Ovary (tissue), 7 donors: ENCODE measurements at regions not wholly inside any gene's neighbourhood (a gene's known extent, or its start where the extent isn't known, plus 50 kb on each side); places are given as distances from the start of the nearest gene placed in this dataset.
"Not testable (repeated sequence)": the region's sequence is repeated elsewhere in the genome, so short reads cannot be mapped to it uniquely, and the experiment has no call there.

Experiments used
- DNase-seq, 5 donors: peaks; one replicate each; pipeline ENCODE4 v3.0.0-alpha.2; 2019 to 2020
- H3K27ac ChIP-seq, 2 donors: fragments of 200-600 bp; one replicate each; pipeline versions ENCODE4 v1.5.1 to v1.8.0; 2019 to 2022
- H3K27me3 ChIP-seq: fragments of 200-600 bp; one replicate; pipeline ENCODE4 v1.8.0; 2022
- H3K36me3 ChIP-seq: fragments of 200-600 bp; sonication (generic); one replicate; pipeline ENCODE4 v1.5.1; 2019
- H3K4me1 ChIP-seq: one replicate; pipeline ENCODE4 v1.8.1; 2013; ENCODE audit warnings: mild to moderate bottlenecking, moderate library complexity; ENCODE audit not compliant: insufficient read depth
- H3K4me3 ChIP-seq: fragments of 200-600 bp; sonication (generic); one replicate; pipeline ENCODE4 v1.5.1; 2017
- H3K9me3 ChIP-seq, 2 donors: fragments of 200-600 bp in 1 of 2; sonication (generic) in 1 of 2; one replicate each; pipeline versions ENCODE4 v1.5.1 to v1.8.1; 2013 to 2019; ENCODE audit warnings: mild to moderate bottlenecking in 1 of 2, moderate library complexity in 1 of 2
- EP300 ChIP-seq: sonication (generic); formaldehyde crosslinking; IDR thresholded peaks from one replicate; pipeline ENCODE4 v1.6.1; 2017; ENCODE audit warnings: antibody characterized with exemption
- POLR2A ChIP-seq: fragments of 450-650 bp; IDR thresholded peaks from one replicate; pipeline ENCODE4 v1.6.1; 2017; ENCODE audit warnings: antibody characterized with exemption, mild to moderate bottlenecking, moderate library complexity
- WGBS, 3 donors: extraction: QIAGEN DNeasy Blood & Tissue Kit in 1 of 3; methylation state at CpG; one replicate each; pipeline versions ENCODE4 v1.1.5 to v1.1.7; 2013 to 2017; 5-methylcytosine and 5-hydroxymethylcytosine counted together
- intact Hi-C, 4 donors: fragments of 100-400 bp; cut with DNase I; formaldehyde crosslinking; loops; one replicate each; pipeline versions ENCODE4 v1.11.0 to v1.15.1; 2022 to 2023
- TF ChIP-seq, protein P1 (sequence below), 3 donors: fragments of 450-650 bp in 2 of 3; fragments of 200-600 bp in 1 of 3; IDR thresholded peaks; one replicate each; pipeline versions ENCODE4 v1.5.1 to v1.8.0; 2016 to 2022; ENCODE audit warnings: antibody characterized with exemption in 3 of 3, mild to moderate bottlenecking in 1 of 3
- donor health status: DM: no; HTN: no; CAD: no; lungs with moderate emphysema.
- donor health status: DM: no; HTN: no; CAD: no.
- donor health status: Bipolar disorder and iron deficiency.
- donor health status: DM: no; HTN: no; CAD: no.
- donor health status: DM: yes; HTN: yes; CAD: no.

DNA sequence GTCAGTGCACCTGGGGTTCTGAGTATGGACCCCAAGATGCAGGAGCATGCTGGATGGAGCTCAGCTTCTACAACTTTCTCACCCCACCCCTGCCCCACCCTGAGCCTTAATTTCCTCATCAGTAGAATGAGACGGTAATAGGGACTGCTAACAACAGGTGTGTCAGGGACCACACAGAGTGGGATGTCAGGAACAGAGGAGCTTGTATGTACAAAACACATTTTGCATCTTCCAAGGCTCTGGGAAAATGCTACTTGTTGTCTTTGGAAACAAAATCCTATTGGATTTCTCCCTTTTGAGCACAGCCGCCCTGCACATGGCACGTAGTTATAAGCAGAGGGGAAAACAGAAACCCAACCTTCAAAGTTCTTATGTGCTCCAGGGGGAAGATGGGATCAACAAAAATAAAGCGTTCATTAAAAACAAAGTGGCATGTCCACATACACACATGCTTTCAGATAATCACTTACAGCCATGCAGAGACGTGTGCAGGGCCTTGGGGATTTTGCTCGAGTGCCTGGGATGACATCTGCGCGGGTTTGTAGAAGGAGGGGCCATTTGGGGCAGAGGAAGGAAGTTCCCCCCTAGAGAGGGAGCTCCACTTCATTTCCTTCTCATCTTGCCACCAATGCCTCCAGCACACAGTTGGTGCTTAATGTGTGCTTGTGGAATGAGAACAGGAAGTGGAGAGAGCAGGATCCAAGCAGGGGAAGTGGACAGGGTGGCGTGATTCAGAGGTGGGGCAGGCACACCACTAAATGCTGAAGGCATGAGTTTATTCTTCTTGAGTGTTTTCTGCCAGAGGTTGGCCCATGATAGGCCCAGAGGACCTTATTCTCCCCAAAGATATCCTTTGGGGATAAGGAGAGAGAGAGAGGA, 138.9 kb downstream of the SMIM20 start:
- WGBS, 3 donors, result 82 to 93% (median 88%) methylated on average over 9 of the region's 9 CpGs

DNA sequence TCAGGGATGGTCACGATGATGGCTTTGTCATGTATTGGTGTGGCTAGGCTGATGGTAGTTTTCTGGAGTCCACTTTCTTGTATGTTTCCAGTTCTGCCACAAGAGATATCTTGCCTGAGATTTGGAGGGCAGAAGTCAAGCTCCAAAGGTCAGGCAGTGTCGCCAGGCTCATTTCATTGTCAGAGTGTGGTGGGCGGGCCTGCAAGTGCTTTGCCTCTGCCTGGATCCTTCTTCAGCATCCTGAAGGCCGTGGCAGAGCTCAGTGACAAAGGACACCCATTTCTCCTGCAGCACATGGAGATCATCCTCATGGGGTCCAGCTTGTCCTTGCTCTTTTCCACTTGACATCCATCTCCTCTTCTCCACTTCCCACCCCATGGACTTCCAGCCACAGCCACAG, 139.7 kb downstream of the SMIM20 start:
- Histone ChIP-seq H3K27ac (no peak overlapping the region), H3K4me1 (peaks cover 6% of the 10 kb centered on the region), H3K36me3 (no peaks in the 10 kb centered on the region), H3K9me3 (no peaks in the 10 kb centered on the region), H3K27me3 (no peaks in the 10 kb centered on the region), H3K4me3 (no peak overlapping the region)
- TF ChIP-seq, protein P1, sequence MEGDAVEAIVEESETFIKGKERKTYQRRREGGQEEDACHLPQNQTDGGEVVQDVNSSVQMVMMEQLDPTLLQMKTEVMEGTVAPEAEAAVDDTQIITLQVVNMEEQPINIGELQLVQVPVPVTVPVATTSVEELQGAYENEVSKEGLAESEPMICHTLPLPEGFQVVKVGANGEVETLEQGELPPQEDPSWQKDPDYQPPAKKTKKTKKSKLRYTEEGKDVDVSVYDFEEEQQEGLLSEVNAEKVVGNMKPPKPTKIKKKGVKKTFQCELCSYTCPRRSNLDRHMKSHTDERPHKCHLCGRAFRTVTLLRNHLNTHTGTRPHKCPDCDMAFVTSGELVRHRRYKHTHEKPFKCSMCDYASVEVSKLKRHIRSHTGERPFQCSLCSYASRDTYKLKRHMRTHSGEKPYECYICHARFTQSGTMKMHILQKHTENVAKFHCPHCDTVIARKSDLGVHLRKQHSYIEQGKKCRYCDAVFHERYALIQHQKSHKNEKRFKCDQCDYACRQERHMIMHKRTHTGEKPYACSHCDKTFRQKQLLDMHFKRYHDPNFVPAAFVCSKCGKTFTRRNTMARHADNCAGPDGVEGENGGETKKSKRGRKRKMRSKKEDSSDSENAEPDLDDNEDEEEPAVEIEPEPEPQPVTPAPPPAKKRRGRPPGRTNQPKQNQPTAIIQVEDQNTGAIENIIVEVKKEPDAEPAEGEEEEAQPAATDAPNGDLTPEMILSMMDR (IDR thresholded peaks at IDR 0.05), result no peak
- TF ChIP-seq EP300 (no peak), POLR2A (no peak)
- intact Hi-C loops, result loop anchor here in 1 of 4 donors (10.0 kb wide), 1 partner anchor 271 kb away; the partner anchor contains the start of gene RBPJ
- DNase-seq, result no peak
- 86 to 90% (median 86%) methylated on average over 4 of the region's 4 CpGs for WGBS, 3 donors

More for the DNA sequence above, 138.9 kb downstream of the SMIM20 start:
- Histone ChIP-seq H3K9me3 (no peaks in the 10 kb centered on the region), H3K4me1 (peaks cover 8% of the 10 kb centered on the region), H3K27me3 (no peaks in the 10 kb centered on the region), H3K36me3 (no peaks in the 10 kb centered on the region), H3K4me3 (no peak overlapping the region), H3K27ac (no peak overlapping the region)
- intact Hi-C loops, result loop anchor here in 1 of 4 donors (10.0 kb wide), 1 partner anchor 272 kb away; the partner anchor contains the start of gene RBPJ
- TF ChIP-seq EP300 (no peak), POLR2A (no peak)
- TF ChIP-seq, protein P1 (IDR thresholded peaks at IDR 0.05), result no peak
- DNase-seq, result no peak

DNA sequence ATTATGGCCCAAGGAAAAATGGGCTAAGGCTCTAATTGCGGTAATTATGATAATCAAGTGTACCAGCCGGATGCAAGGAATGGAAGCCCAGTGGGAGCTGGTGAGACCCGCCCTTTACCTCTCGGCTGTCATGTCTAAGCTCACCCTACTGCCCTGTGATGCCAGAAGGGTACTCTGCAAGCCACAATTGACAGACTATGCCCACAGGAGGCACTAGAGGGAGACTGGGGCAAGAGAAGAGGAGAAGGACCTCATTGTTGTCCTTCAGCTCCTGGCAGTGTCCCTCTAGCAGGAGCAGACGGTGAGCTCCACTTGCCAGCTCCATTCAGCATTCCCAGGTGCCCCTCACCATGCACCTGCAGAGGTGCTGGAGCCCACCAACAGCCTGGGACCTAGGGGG, 141.8 kb downstream of the SMIM20 start:
- Histone ChIP-seq H3K27ac (no peak overlapping the region), H3K36me3 (no peaks in the 10 kb centered on the region), H3K4me1 (no peaks in the 10 kb centered on the region), H3K4me3 (no peak overlapping the region), H3K9me3 (no peaks in the 10 kb centered on the region), H3K27me3 (no peaks in the 10 kb centered on the region)
- WGBS, 3 donors, result 89 to 94% (median 93%) methylated on average over 5 of the region's 5 CpGs
- intact Hi-C loops, result loop anchor here in 1 of 4 donors (10.0 kb wide), 1 partner anchor 269 kb away; the partner anchor contains the start of gene RBPJ
- TF ChIP-seq, protein P1 (IDR thresholded peaks at IDR 0.05), result no peak
- TF ChIP-seq POLR2A, result no peak
- no peak for TF ChIP-seq EP300
- no peak for DNase-seq

DNA sequence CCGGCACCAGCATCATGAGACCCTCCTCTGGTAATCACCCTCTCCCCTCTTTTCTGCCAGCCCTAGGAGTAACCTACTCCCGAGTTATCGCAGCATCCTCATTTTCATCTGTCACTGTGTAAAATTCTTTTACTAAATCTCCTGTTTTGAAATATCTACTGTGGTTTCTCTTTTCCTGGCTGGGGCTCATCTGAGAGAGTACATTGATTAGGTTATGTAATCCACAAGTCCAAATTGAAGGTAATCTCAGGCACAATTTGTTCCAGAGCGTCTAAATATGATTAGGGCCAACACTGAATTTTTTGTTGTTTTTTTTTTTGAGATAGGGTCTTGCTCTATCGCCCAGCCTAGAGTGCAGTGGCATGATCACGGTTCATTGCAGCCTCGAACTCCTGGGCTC, 142.4 kb downstream of the SMIM20 start:
- 70 to 77% (median 73%) methylated on average over 7 of the region's 7 CpGs for WGBS, 3 donors
- H3K36me3 ChIP-seq, result no peaks in the 10 kb centered on the region
- no peaks in the 10 kb centered on the region for H3K9me3 ChIP-seq
- intact Hi-C loops, result loop anchor here in 1 of 4 donors (10.0 kb wide), 1 partner anchor 268 kb away; the partner anchor contains the start of gene RBPJ
- no peaks in the 10 kb centered on the region for H3K4me1 ChIP-seq
- TF ChIP-seq, protein P1 (IDR thresholded peaks at IDR 0.05), result no peak
- TF ChIP-seq POLR2A, result no peak
- TF ChIP-seq EP300, result no peak
- H3K27me3 ChIP-seq, result no peaks in the 10 kb centered on the region
- no peak for DNase-seq
- H3K4me3 ChIP-seq, result no peak overlapping the region
- no peak overlapping the region for H3K27ac ChIP-seq

DNA sequence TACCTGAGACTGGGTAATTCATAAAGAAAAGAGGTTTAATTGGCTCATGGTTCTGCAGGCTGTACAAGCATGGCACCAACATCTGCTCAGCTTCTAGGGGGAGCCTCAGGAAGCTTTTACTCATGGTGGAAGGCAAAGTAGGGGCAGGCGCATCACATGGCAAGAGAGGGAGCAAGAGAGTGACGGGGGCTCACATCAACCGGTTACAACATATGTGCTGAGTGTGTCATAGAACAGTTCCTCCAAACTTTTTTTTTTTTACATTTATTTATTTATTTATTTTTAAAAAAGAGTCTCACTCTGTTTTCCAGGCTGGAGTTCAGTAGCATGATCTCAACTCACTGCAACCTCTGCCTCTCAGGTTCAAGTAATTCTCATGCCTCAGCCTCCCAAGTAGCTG, 143.8 kb downstream of the SMIM20 start:
- DNase-seq, H3K36me3 ChIP-seq, H3K27me3 ChIP-seq, H3K4me1 ChIP-seq, H3K9me3 ChIP-seq, H3K27ac ChIP-seq, H3K4me3 ChIP-seq: not testable (repeated sequence)
- intact Hi-C loops, result loop anchor here in 1 of 4 donors (10.0 kb wide), 1 partner anchor 267 kb away; the partner anchor contains the start of gene RBPJ
- 93 to 97% (median 96%) methylated on average over 3 of the region's 3 CpGs for WGBS, 3 donors
